Neural crest cell (in vitro differentiated cells): ENCODE measurements at regions not wholly inside any gene's neighbourhood (a gene's known extent, or its start where the extent isn't known, plus 50 kb on each side); places are given as distances from the start of the nearest gene placed in this dataset.

Source experiments
- DNase-seq: peaks from one replicate; pipeline ENCODE4 v3.0.0; 2021; ENCODE audit warnings: low read depth, mixed read lengths, low spot score
- H3K27ac Mint-ChIP-seq: one replicate; pipeline ENCODE4 v1.8.0; 2021; ENCODE audit warnings: mild to moderate bottlenecking, mixed read lengths; ENCODE audit not compliant: unreplicated experiment
- H3K27me3 Mint-ChIP-seq: 2 replicates; pipeline ENCODE4 v1.8.0; 2021; ENCODE audit warnings: low read depth, mild to moderate bottlenecking, mixed read lengths
- H3K36me3 Mint-ChIP-seq: 2 replicates; pipeline ENCODE4 v1.8.0; 2021; ENCODE audit warnings: low read depth, mild to moderate bottlenecking, mixed read lengths
- H3K4me1 Mint-ChIP-seq: 2 replicates; pipeline ENCODE4 v1.8.0; 2021; ENCODE audit warnings: mixed read lengths
- H3K4me3 Mint-ChIP-seq: one replicate; pipeline ENCODE4 v1.8.0; 2021; ENCODE audit warnings: mild to moderate bottlenecking, mixed read lengths
- H3K9me3 Mint-ChIP-seq: 2 replicates; pipeline ENCODE4 v1.8.0; 2021; ENCODE audit warnings: mixed read lengths
- TF ChIP-seq, protein P1 (sequence below): fragments of 200-600 bp; sonication (generic); conservative IDR thresholded peaks from 2 replicates; pipeline ENCODE4 v1.5.0; 2021; ENCODE audit warnings: antibody characterized with exemption, mild to moderate bottlenecking

DNA sequence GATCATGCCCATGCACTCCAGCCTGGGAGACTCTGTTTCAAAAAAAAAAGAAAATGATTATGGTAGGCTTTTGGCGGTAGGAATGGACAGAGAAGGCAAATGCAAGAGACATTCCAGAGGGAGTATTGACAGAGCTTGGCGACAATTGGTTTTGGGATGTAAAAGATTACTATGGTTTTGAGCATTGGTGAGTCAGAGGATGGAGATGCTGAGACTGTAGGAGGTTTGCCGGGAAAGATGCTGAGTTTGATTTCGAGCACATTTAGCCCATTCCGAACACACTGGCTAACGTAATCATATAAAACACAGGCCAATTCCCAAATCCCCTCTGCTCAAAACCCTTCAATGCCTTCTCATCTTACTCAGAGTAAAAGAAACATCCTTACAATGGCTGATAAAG, 161.6 kb upstream of the MKLN1 start:
- Mint-ChIP-seq H3K27ac (no peak overlapping the region), H3K9me3 (no peaks in the 10 kb centered on the region), H3K36me3 (no peaks in the 10 kb centered on the region), H3K4me1 (no peaks in the 10 kb centered on the region), H3K4me3 (no peak overlapping the region), H3K27me3 (no peaks in the 10 kb centered on the region)
- TF ChIP-seq, protein P1, sequence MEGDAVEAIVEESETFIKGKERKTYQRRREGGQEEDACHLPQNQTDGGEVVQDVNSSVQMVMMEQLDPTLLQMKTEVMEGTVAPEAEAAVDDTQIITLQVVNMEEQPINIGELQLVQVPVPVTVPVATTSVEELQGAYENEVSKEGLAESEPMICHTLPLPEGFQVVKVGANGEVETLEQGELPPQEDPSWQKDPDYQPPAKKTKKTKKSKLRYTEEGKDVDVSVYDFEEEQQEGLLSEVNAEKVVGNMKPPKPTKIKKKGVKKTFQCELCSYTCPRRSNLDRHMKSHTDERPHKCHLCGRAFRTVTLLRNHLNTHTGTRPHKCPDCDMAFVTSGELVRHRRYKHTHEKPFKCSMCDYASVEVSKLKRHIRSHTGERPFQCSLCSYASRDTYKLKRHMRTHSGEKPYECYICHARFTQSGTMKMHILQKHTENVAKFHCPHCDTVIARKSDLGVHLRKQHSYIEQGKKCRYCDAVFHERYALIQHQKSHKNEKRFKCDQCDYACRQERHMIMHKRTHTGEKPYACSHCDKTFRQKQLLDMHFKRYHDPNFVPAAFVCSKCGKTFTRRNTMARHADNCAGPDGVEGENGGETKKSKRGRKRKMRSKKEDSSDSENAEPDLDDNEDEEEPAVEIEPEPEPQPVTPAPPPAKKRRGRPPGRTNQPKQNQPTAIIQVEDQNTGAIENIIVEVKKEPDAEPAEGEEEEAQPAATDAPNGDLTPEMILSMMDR: no peak
- no peak for DNase-seq

DNA sequence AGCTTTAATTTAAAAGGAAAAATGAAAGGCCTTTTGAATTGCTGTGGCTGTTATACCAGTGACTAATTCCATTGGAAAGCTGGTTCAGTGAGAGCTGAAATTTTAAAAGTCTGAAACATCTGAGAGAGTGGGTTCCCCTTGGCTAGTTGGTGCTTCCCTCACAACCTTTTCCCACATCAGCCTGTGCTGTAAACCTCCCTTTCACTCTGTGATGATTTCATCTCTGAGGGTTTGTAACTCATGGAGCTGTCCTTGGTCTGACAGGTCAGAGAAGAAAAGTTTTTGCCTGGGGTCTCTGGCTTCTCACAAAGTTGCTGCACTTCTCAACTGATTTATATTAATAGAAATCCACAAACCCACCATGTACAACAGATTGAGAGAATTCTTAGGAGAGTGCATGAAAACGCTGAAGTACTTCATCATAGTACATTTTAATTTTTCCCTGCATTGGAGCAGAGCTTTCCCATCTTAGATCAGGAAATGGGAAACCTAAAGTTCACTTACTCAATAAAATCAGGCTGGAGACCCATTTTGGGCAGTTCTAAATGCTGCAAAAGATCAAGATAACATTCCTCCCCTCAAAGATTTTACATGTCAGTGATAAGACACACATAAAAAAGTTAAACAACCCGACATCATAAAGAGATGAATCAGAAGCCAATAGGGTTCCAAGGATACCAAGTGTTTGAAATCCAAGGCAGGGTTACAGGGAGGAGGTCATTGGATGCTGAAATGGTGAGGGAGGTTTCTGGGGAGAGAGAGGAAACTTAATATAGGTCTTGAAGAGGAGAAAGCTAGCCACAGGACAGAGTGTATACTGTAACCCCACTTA, 157.0 kb upstream of the MKLN1 start:
- TF ChIP-seq, protein P1: no peak
- no peak for DNase-seq
- no peak overlapping the region for H3K4me3 Mint-ChIP-seq
- no peaks in the 10 kb centered on the region for H3K36me3 Mint-ChIP-seq
- H3K4me1 Mint-ChIP-seq: no peaks in the 10 kb centered on the region
- peaks cover 6% of the 10 kb centered on the region for H3K9me3 Mint-ChIP-seq
- H3K27ac Mint-ChIP-seq: no peak overlapping the region
- no peaks in the 10 kb centered on the region for H3K27me3 Mint-ChIP-seq

DNA sequence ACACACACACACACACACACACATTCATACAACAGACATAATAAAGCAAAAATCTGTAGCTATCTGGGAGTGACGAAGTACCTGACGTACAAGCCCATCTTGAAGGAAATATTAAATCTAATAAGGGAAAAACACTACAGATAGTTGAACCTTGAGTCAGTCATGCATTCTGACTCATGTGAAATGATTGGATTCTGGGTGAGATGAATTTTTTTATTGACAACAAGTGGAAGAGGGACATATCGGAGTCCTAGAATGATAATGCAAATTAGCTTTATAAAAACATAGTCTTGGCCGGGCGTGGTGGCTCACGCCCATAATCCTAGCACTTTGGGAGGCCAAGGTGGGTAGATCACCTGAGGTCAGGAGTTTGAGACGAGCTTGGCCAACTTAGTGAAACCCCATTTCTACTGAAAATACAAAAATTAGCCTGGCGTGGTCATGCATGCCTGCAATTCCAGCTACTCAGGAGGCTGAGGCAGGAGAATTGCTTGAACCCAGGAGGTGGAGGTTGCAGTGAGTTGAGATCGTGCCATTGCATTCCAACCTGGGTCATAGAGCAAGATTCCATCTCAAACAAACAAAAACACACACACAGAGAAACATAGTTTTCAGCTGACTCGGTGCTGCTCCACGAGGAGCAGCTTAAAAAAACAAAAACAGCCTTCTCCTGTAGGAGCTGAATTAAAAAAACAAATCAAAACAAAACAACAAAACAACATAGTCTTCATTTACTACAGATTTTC, 154.4 kb upstream of the MKLN1 start:
- no peak for DNase-seq
- Mint-ChIP-seq H3K27me3 (no peaks in the 10 kb centered on the region), H3K4me1 (peaks cover 5% of the 10 kb centered on the region), H3K4me3 (no peak overlapping the region), H3K27ac (no peak overlapping the region), H3K9me3 (peaks cover 6% of the 10 kb centered on the region), H3K36me3 (no peaks in the 10 kb centered on the region)
- TF ChIP-seq, protein P1: no peak

DNA sequence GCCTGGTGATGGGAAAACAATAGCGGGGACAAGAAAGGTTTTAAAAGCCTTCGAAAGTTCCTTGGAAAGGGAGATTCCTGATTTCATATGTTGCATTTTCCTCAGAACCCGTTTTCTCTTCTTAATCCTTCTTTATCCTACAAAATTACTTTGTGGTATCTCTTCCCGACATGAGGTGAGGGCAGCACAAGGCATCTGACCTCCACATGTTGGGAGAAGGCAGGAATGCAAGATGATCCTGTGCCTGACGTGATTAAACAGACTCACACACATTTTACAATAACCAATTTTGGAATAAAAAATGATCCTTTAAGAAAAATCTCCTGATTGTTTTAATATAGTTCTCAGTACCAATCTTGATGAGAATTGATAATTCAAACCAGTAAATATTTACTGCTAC, 153.3 kb upstream of the MKLN1 start:
- no peak overlapping the region for H3K4me3 Mint-ChIP-seq
- no peaks in the 10 kb centered on the region for H3K27me3 Mint-ChIP-seq
- H3K4me1 Mint-ChIP-seq: peaks cover 5% of the 10 kb centered on the region
- DNase-seq: no peak
- TF ChIP-seq, protein P1: no peak
- peaks cover 6% of the 10 kb centered on the region for H3K9me3 Mint-ChIP-seq
- H3K27ac Mint-ChIP-seq: no peak overlapping the region
- H3K36me3 Mint-ChIP-seq: no peaks in the 10 kb centered on the region

GRCh38 chr7:131174855-131175254, 152.8 kb upstream of the MKLN1 start:
- no peak for DNase-seq
- H3K27me3 Mint-ChIP-seq: no peaks in the 10 kb centered on the region
- H3K4me1 Mint-ChIP-seq: peaks cover 5% of the 10 kb centered on the region
- no peak overlapping the region for H3K4me3 Mint-ChIP-seq
- no peaks in the 10 kb centered on the region for H3K36me3 Mint-ChIP-seq
- peaks cover 6% of the 10 kb centered on the region for H3K9me3 Mint-ChIP-seq
- no peak overlapping the region for H3K27ac Mint-ChIP-seq
- TF ChIP-seq, protein P1: no peak
